Suprapubic skin (tissue), 4 donors: ENCODE measurements at regions not wholly inside any gene's neighbourhood (a gene's known extent, or its start where the extent isn't known, plus 50 kb on each side); places are given as distances from the start of the nearest gene placed in this dataset.

Experiments
- DNase-seq, 2 donors: peaks; one replicate each; pipeline ENCODE4 v3.0.0-alpha.2; 2019; ENCODE audit warnings: low spot score in 2 of 2
- H3K27ac ChIP-seq: fragments of 200-600 bp; sonication (generic); one replicate; pipeline ENCODE4 v1.5.1; 2019
- H3K27me3 ChIP-seq: fragments of 200-600 bp; sonication (generic); one replicate; pipeline ENCODE4 v1.5.1; 2019
- H3K36me3 ChIP-seq: fragments of 200-600 bp; sonication (generic); one replicate; pipeline ENCODE4 v1.5.1; 2019
- H3K4me1 ChIP-seq: fragments of 200-600 bp; sonication (generic); one replicate; pipeline ENCODE4 v1.5.1; 2019
- H3K4me3 ChIP-seq: fragments of 200-600 bp; sonication (generic); one replicate; pipeline ENCODE4 v1.5.1; 2019; ENCODE audit warnings: mild to moderate bottlenecking
- H3K9me3 ChIP-seq: fragments of 200-600 bp; sonication (generic); one replicate; pipeline ENCODE4 v1.5.1; 2019
- EP300 ChIP-seq: sonication (generic); formaldehyde crosslinking; IDR thresholded peaks from one replicate; pipeline ENCODE4 v1.6.1; 2017; ENCODE audit warnings: antibody characterized with exemption
- POLR2A ChIP-seq, 2 donors: fragments of 450-650 bp; IDR thresholded peaks; one replicate each; pipeline ENCODE4 v1.6.1; 2017; ENCODE audit warnings: antibody characterized with exemption in 2 of 2, mild to moderate bottlenecking in 2 of 2, moderate library complexity in 2 of 2
- POLR2AphosphoS5 ChIP-seq, 3 donors: sonication (generic); formaldehyde crosslinking; IDR thresholded peaks; one replicate each; pipeline ENCODE4 v1.6.1; 2017; ENCODE audit warnings: antibody characterized with exemption in 3 of 3
- WGBS: methylation state at CpG from one replicate; pipeline ENCODE4 v1.1.5; 2018; 5-methylcytosine and 5-hydroxymethylcytosine counted together
- TF ChIP-seq, protein P1 (sequence below), 2 donors: fragments of 200-600 bp in 1 of 2; fragments of 450-650 bp in 1 of 2; sonication (generic) in 1 of 2; IDR thresholded peaks; one replicate each; pipeline ENCODE4 v1.5.1; 2016 to 2019; ENCODE audit warnings: antibody characterized with exemption in 2 of 2, mild to moderate bottlenecking in 1 of 2, moderate library complexity in 1 of 2

DNA sequence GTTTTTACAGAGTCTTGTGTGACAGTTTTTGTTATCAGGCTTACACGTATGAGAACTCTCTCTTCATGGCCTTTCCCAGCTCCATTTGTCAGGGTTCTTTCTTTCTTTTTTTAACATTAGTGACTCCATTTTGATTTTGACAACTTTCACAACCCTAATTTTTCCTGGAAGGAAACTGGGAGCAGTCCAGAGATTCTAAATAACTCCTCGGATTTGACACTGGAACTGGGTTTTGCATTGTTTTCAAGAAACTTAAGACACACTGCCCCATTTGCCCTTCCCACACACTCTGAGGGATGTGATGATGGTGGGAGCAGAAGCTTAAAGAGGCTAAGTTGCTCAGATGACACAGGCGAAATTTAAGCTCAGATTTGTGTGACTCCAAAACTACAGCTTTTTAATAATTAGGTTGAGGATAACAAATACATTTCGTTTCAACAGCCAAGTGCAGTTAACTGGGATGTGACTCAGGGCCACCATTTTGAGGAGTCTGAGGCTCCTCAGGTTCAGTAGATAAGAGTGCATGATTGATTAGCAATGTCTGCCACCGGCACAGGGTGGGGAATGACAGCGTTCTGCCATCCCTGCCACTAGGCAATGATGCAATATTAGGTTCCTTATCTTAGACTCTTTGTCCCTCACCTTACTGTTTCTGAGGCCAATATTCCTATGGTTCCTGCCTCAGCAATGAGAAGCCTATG, 95.1 kb upstream of the ATP1A1 start:
- no peak for TF ChIP-seq POLR2A (IDR thresholded peaks at IDR 0.05)
- no peak for DNase-seq
- H3K36me3 ChIP-seq: no peaks in the 10 kb centered on the region
- peaks cover 5% of the 10 kb centered on the region for H3K4me1 ChIP-seq
- no peak overlapping the region for H3K4me3 ChIP-seq
- no peak overlapping the region for H3K27ac ChIP-seq
- no peaks in the 10 kb centered on the region for H3K9me3 ChIP-seq
- H3K27me3 ChIP-seq: no peaks in the 10 kb centered on the region
- 75% methylated on average over 6 of the region's 6 CpGs for WGBS

DNA sequence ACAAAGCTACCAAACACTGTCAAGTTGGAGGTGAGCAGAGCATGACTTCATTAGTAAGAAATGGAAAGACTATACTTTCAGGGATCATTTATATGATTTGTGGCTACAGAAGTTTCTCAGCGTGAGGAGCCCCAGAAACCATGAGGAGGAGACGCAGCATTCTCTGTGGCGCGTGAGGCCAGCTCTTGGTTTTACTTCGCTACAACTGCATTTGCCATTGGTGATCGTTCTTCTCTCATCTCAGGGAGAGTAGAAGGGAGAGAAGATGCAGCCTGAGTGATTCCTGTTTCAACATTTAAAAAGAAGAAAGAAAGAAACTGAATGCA, 94.5 kb upstream of the ATP1A1 start:
- TF ChIP-seq POLR2A (IDR thresholded peaks at IDR 0.05) (no peak), POLR2AphosphoS5 (IDR thresholded peaks at IDR 0.05) (no peak), EP300 (no peak)
- TF ChIP-seq, protein P1, sequence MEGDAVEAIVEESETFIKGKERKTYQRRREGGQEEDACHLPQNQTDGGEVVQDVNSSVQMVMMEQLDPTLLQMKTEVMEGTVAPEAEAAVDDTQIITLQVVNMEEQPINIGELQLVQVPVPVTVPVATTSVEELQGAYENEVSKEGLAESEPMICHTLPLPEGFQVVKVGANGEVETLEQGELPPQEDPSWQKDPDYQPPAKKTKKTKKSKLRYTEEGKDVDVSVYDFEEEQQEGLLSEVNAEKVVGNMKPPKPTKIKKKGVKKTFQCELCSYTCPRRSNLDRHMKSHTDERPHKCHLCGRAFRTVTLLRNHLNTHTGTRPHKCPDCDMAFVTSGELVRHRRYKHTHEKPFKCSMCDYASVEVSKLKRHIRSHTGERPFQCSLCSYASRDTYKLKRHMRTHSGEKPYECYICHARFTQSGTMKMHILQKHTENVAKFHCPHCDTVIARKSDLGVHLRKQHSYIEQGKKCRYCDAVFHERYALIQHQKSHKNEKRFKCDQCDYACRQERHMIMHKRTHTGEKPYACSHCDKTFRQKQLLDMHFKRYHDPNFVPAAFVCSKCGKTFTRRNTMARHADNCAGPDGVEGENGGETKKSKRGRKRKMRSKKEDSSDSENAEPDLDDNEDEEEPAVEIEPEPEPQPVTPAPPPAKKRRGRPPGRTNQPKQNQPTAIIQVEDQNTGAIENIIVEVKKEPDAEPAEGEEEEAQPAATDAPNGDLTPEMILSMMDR (IDR thresholded peaks at IDR 0.05): no peak
- peaks cover 5% of the 10 kb centered on the region for H3K4me1 ChIP-seq
- 96% methylated on average over 6 of the region's 6 CpGs for WGBS
- H3K27me3 ChIP-seq: no peaks in the 10 kb centered on the region
- H3K9me3 ChIP-seq: no peaks in the 10 kb centered on the region
- no peak overlapping the region for H3K4me3 ChIP-seq
- H3K27ac ChIP-seq: no peak overlapping the region
- no peaks in the 10 kb centered on the region for H3K36me3 ChIP-seq
- no peak for DNase-seq

DNA sequence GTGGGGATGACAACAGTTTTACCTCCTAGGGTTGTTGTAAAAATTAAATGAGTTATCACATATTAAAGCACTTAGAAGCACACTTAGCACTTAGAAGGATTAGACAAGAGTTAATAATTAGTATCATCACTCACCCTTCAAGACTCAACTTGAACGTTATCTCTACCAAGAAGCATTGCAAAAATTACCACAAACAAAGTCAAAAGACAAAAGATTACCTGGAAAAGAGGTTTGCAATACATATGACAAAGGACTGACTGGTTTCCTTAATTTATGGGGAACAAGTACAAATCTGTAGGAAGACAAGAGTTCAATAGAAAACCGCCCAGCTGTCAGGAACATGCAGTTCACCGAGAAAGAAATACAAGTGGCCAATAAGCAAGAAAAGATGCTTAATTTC, 93.3 kb upstream of the ATP1A1 start:
- Histone ChIP-seq H3K27ac (no peak overlapping the region), H3K4me3 (no peak overlapping the region), H3K27me3 (no peaks in the 10 kb centered on the region), H3K4me1 (peaks cover 5% of the 10 kb centered on the region), H3K36me3 (no peaks in the 10 kb centered on the region), H3K9me3 (no peaks in the 10 kb centered on the region)
- 44% methylated on average over 3 of the region's 3 CpGs for WGBS
- TF ChIP-seq, protein P1 (IDR thresholded peaks at IDR 0.05): no peak
- TF ChIP-seq POLR2A (IDR thresholded peaks at IDR 0.05): no peak
- no peak for TF ChIP-seq POLR2AphosphoS5 (IDR thresholded peaks at IDR 0.05)
- no peak for TF ChIP-seq EP300
- DNase-seq: no peak

DNA sequence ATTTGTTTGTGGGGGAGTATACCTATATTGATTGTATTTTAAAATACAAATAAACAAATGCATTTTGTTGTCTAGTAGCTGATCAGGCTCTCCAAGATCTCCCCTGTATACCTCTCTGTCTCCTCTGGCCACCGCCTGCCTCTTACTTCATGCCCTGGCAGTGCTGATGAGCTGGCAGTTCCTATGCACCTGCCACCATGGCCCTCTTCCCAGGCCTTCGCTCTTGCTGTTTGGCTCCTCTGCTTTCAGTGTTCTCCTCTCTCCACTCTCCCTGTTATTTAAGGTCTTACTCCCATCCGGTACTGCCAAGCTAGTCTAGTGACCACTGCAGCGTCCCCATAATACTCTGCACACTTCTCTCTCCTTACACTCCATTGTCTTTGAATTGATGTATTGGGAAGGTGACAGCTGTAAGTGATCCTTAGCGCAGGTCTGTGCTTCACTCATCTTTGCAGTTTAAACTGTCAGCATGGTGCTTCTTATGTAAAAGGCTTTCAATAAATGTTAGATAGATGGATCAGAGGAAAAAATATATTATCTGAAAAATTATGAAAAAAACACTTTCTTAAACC, 88.1 kb upstream of the ATP1A1 start:
- no peak overlapping the region for H3K4me3 ChIP-seq
- TF ChIP-seq, protein P1 (IDR thresholded peaks at IDR 0.05): no peak
- TF ChIP-seq POLR2AphosphoS5 (IDR thresholded peaks at IDR 0.05) (no peak), EP300 (no peak), POLR2A (IDR thresholded peaks at IDR 0.05) (no peak)
- no peaks in the 10 kb centered on the region for H3K36me3 ChIP-seq
- no peak for DNase-seq
- no peaks in the 10 kb centered on the region for H3K9me3 ChIP-seq
- WGBS: 71% methylated on average over 5 of the region's 5 CpGs
- peaks cover 21% of the 10 kb centered on the region for H3K4me1 ChIP-seq
- no peak overlapping the region for H3K27ac ChIP-seq
- no peaks in the 10 kb centered on the region for H3K27me3 ChIP-seq

DNA sequence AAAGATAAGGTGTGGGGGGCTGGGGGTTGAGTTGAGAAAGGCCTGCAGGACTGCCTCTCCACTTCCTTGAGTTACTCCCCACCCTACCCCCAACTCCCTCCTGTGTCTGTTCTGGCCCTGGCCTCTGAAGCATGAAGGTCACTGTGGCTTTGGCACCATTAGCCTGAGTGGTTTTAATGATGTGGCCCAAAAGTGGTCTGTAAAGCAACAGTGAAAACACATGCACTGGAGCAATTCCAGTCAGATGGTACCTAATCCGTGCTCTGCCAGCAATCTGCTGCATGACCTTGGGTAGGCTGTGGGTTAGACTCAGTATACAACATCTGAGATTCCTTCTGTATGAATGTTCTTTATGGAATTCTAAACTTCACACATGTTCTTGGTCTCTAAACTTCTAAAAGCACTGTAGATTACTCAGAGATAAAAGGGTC, 86.5 kb upstream of the ATP1A1 start:
- WGBS: 53% methylated on average over 1 of the region's 1 CpG
- Histone ChIP-seq H3K9me3 (no peaks in the 10 kb centered on the region), H3K4me3 (no peak overlapping the region), H3K36me3 (no peaks in the 10 kb centered on the region), H3K4me1 (peaks cover 36% of the 10 kb centered on the region), H3K27me3 (no peaks in the 10 kb centered on the region), H3K27ac (no peak overlapping the region)
- DNase-seq: no peak
- TF ChIP-seq POLR2A (IDR thresholded peaks at IDR 0.05) (no peak), POLR2AphosphoS5 (IDR thresholded peaks at IDR 0.05) (no peak)

DNA sequence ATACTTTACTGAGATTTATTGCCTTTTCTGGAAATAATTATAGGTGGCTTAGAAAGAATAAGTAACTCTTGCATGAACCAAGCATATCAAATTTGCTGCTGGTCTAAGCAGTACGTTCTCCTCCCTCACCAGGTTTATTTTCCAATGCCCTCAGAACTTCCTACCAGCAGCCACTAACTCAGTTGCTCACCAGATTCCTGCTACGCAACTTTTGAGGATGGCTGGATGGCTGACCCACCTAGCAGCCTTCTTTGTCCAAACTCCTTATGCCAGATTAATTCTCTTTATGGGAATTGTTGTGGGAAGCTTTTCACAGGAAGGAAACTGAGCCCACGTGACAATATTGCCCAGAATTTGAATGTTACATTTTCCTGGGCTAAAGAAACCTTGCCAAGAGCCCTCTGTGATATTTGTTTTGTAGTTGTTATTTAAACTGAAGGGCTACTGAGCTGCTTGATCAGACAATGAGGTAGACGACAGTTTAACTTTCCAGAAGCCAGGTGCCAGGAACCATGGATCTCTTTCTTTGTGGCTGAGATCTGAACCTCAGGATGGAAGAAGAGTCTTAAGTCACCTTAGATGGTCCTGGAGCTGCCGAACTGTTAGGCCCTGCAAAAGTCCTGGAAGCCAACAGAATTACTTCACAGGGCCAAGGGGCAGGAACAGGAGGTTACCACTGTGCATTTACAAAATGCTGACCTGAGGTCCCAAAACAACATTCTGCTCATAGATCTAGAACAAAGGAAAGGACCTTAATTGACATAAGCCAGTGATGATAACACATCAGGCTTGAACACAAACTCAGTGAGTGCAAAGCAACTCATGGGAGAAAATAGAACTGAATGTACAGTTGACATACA, 85.5 kb upstream of the ATP1A1 start:
- no peaks in the 10 kb centered on the region for H3K27me3 ChIP-seq
- peaks cover 41% of the 10 kb centered on the region for H3K4me1 ChIP-seq
- TF ChIP-seq, protein P1 (IDR thresholded peaks at IDR 0.05): no peak
- TF ChIP-seq POLR2A (IDR thresholded peaks at IDR 0.05) (no peak), EP300 (no peak), POLR2AphosphoS5 (IDR thresholded peaks at IDR 0.05) (no peak)
- H3K36me3 ChIP-seq: no peaks in the 10 kb centered on the region
- no peak for DNase-seq
- no peak overlapping the region for H3K4me3 ChIP-seq
- no peak overlapping the region for H3K27ac ChIP-seq
- H3K9me3 ChIP-seq: no peaks in the 10 kb centered on the region
- 68% methylated on average over 5 of the region's 5 CpGs for WGBS
